Hepatocyte (in vitro differentiated cells): ENCODE measurements at regions not wholly inside any gene's neighbourhood (a gene's known extent, or its start where the extent isn't known, plus 50 kb on each side); places are given as distances from the start of the nearest gene placed in this dataset.

ENCODE experiments used
- DNase-seq: peaks from one replicate; pipeline ENCODE4 v3.0.0-alpha.2; 2016; ENCODE audit warnings: low spot score
- H2AFZ ChIP-seq: fragments of 200-600 bp; sonication (generic); 2 replicates; pipeline ENCODE4 v1.6.0; 2016; ENCODE audit warnings: antibody characterized with exemption, mild to moderate bottlenecking
- H3K27ac ChIP-seq: fragments of 200-600 bp; sonication (generic); 2 replicates; pipeline ENCODE4 v1.5.1; 2016; ENCODE audit warnings: mild to moderate bottlenecking
- H3K27me3 ChIP-seq: fragments of 200-600 bp; sonication (generic); 2 replicates; pipeline ENCODE4 v1.6.1; 2016
- H3K36me3 ChIP-seq: fragments of 200-600 bp; sonication (generic); replicated peaks from 2 replicates; pipeline ENCODE4 v1.5.1; 2016; ENCODE audit warnings: low read depth; ENCODE audit not compliant: insufficient read depth
- H3K4me1 ChIP-seq: fragments of 200-600 bp; sonication (generic); 2 replicates; pipeline ENCODE4 v1.5.1; 2016; ENCODE audit warnings: mild to moderate bottlenecking, moderate library complexity; ENCODE audit not compliant: insufficient read depth
- H3K4me2 ChIP-seq: fragments of 200-600 bp; sonication (generic); 2 replicates; pipeline ENCODE4 v1.6.0; 2016
- H3K4me3 ChIP-seq: fragments of 200-600 bp; sonication (generic); 2 replicates; pipeline ENCODE4 v1.5.1; 2016; ENCODE audit warnings: mild to moderate bottlenecking
- H3K79me2 ChIP-seq: fragments of 200-600 bp; sonication (generic); 2 replicates; pipeline ENCODE4 v1.6.0; 2017; ENCODE audit warnings: mild to moderate bottlenecking
- H3K9me2 ChIP-seq: fragments of 200-600 bp; sonication (generic); replicated peaks from 2 replicates; pipeline ENCODE4 v1.6.0; 2017; ENCODE audit warnings: mild to moderate bottlenecking; ENCODE audit not compliant: insufficient read depth
- H3K9me3 ChIP-seq: fragments of 200-600 bp; sonication (generic); 2 replicates; pipeline ENCODE4 v1.5.1; 2016; ENCODE audit warnings: low read depth, mild to moderate bottlenecking
- H4K20me1 ChIP-seq: fragments of 200-600 bp; sonication (generic); 2 replicates; pipeline ENCODE4 v1.6.0; 2016; ENCODE audit warnings: mild to moderate bottlenecking; ENCODE audit not compliant: insufficient read depth, poor library complexity, severe bottlenecking
- EZH2 ChIP-seq: fragments of 200-600 bp; sonication (generic); IDR thresholded peaks from 2 replicates; pipeline ENCODE4 v1.6.1; 2016; ENCODE audit warnings: antibody characterized with exemption, mild to moderate bottlenecking, borderline replicate concordance
- EZH2phosphoT487 ChIP-seq: fragments of 200-600 bp; sonication (generic); IDR thresholded peaks from one replicate; pipeline ENCODE4 v1.6.1; 2018; ENCODE audit warnings: antibody characterized with exemption, mild to moderate bottlenecking, low read depth, moderate library complexity; ENCODE audit not compliant: unreplicated experiment, severe bottlenecking
- WGBS: methylation state at CpG from one replicate; pipeline ENCODE4 v1.1.6; 2016; ENCODE audit warnings: low lambda C conversion rate; ENCODE audit errors: missing lambda C conversion rate; 5-methylcytosine and 5-hydroxymethylcytosine counted together
- TF ChIP-seq, protein P1 (sequence below): fragments of 200-600 bp; sonication (generic); IDR thresholded peaks from 2 replicates; pipeline ENCODE4 v1.5.1; 2016; ENCODE audit warnings: antibody characterized with exemption, mild to moderate bottlenecking; ENCODE audit not compliant: poor library complexity

DNA sequence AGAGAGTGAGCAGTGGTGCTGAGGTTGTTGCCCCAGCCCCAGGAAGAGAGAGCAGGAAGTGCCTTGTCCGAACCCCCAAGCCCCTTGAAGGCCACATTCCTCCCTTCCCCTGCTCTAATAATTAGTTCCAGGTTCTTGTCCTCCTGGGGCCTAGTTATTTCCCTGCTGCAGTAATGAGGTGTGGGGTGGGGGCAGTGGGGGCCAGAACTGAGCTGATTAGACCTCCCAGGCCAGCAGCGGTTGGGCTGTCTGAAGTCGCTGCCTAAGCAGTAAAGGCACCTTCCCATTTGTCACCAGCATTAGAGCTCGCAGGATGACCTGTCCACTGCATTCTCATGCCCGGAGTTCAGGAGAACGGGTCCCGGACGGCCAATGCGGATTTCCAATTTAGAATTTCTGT, 186.5 kb upstream of the CSF3R start:
- Histone ChIP-seq H3K9me2 (no peaks in the 10 kb centered on the region), H3K4me2 (no peak overlapping the region), H2AFZ (no peak overlapping the region), H3K9me3 (no peaks in the 10 kb centered on the region), H3K27me3 (peaks cover 32% of the 10 kb centered on the region), H3K36me3 (no peaks in the 10 kb centered on the region), H3K4me1 (no peaks in the 10 kb centered on the region), H3K4me3 (no peak overlapping the region), H3K27ac (no peak overlapping the region), H3K79me2 (no peaks in the 10 kb centered on the region), H4K20me1 (no peaks in the 10 kb centered on the region)
- TF ChIP-seq EZH2 (no peak), EZH2phosphoT487 (no peak)
- TF ChIP-seq, protein P1, sequence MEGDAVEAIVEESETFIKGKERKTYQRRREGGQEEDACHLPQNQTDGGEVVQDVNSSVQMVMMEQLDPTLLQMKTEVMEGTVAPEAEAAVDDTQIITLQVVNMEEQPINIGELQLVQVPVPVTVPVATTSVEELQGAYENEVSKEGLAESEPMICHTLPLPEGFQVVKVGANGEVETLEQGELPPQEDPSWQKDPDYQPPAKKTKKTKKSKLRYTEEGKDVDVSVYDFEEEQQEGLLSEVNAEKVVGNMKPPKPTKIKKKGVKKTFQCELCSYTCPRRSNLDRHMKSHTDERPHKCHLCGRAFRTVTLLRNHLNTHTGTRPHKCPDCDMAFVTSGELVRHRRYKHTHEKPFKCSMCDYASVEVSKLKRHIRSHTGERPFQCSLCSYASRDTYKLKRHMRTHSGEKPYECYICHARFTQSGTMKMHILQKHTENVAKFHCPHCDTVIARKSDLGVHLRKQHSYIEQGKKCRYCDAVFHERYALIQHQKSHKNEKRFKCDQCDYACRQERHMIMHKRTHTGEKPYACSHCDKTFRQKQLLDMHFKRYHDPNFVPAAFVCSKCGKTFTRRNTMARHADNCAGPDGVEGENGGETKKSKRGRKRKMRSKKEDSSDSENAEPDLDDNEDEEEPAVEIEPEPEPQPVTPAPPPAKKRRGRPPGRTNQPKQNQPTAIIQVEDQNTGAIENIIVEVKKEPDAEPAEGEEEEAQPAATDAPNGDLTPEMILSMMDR: no peak
- DNase-seq: no peak
- 69% methylated on average over 9 of the region's 9 CpGs for WGBS

- Histone ChIP-seq H3K9me2 (no peaks in the 10 kb centered on the region), H3K9me3 (no peaks in the 10 kb centered on the region), H2AFZ (no peak overlapping the region), H3K27ac (no peak overlapping the region), H3K27me3 (peaks cover 20% of the 10 kb centered on the region), H3K4me1 (no peaks in the 10 kb centered on the region), H3K4me3 (no peak overlapping the region), H4K20me1 (no peaks in the 10 kb centered on the region), H3K36me3 (no peaks in the 10 kb centered on the region), H3K79me2 (no peaks in the 10 kb centered on the region), H3K4me2 (no peak overlapping the region)
- no peak for DNase-seq
- TF ChIP-seq EZH2 (no peak), EZH2phosphoT487 (no peak)
- TF ChIP-seq, protein P1: no peak
- WGBS: 67% methylated on average over 4 of the region's 4 CpGs
Measured at GRCh38 chr1:36667836-36668235, 185.1 kb upstream of the CSF3R start.

- TF ChIP-seq EZH2: no peak
- TF ChIP-seq, protein P1: no peak
- TF ChIP-seq EZH2phosphoT487: no peak
- no peak overlapping the region for H3K4me3 ChIP-seq
- 56% methylated on average over 3 of the region's 3 CpGs for WGBS
- no peaks in the 10 kb centered on the region for H4K20me1 ChIP-seq
- no peaks in the 10 kb centered on the region for H3K9me3 ChIP-seq
- no peak overlapping the region for H3K4me2 ChIP-seq
- H3K27me3 ChIP-seq: peaks cover 16% of the 10 kb centered on the region
- DNase-seq: no peak
- no peaks in the 10 kb centered on the region for H3K4me1 ChIP-seq
- H3K9me2 ChIP-seq: no peaks in the 10 kb centered on the region
- no peaks in the 10 kb centered on the region for H3K79me2 ChIP-seq
- H3K27ac ChIP-seq: no peak overlapping the region
- H3K36me3 ChIP-seq: no peaks in the 10 kb centered on the region
- no peak overlapping the region for H2AFZ ChIP-seq
Measured at GRCh38 chr1:36667256-36667655, 184.5 kb upstream of the CSF3R start.
